MM.1S (cell line): ENCODE measurements at regions not wholly inside any gene's neighbourhood (a gene's known extent, or its start where the extent isn't known, plus 50 kb on each side); places are given as distances from the start of the nearest gene placed in this dataset.

Source experiments
- EZH2 ChIP-seq: fragments of 300-600 bp; sonication (generic); optimal IDR thresholded peaks from 2 replicates; pipeline ENCODE3; 2017; ENCODE audit warnings: low read depth, mild to moderate bottlenecking, antibody characterized with exemption, low read length, mixed read lengths
- EZH2phosphoT487 ChIP-seq: fragments of 300-600 bp; sonication (generic); IDR thresholded peaks from 2 replicates; pipeline ENCODE4 v1.6.1; 2018; ENCODE audit warnings: antibody characterized with exemption, low read length
- TF ChIP-seq, protein P1 (sequence below): fragments of 300-600 bp; sonication (generic); IDR thresholded peaks from 2 replicates; pipeline ENCODE4 v1.5.1; 2016; ENCODE audit warnings: antibody characterized with exemption, low read length, mixed read lengths

DNA sequence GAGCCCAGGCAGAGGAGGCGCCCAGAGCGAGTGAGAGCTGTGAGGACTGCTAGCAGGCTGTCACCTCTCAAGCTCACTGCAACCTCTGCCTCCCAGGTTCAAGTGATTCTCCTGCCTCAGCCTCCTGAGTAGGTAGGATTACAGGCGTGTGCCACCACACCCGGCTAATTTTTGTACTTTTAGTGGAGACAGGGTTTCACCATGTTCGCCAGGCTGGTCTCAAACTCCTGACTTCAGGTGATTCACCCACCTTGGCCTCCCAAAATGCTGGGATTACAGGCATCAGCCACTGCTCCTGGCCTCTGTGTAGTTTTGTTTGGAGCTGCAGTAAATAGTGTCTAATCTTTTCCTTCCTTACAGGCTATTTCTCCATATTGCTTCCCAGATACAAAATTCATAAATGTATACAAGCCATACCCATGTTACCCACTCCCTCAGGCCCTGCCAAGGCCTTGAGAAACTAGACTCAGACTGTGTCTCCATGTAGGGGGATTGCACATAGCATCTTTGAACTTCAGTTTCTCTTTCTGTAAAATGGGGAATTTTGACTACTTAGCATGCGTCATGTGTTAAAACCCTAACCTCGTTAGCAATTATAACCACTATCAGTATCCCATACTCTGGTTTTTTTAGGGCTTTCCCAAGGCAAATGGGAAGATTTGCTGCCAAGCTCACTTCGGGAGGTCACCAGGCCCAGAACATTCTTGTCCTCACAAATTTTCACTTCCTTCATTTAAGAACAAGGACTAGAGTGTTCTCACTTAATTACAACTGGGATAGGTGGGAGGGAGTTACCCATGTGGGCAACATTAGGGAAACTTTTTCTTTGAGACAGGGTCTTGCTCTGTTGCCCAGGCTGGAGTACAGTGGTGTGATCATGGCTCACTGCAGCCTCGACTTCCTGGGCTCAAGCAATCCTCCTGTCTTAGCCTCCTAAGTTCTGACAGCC, 67.3 kb upstream of the DDR1 start:
- TF ChIP-seq, protein P1, sequence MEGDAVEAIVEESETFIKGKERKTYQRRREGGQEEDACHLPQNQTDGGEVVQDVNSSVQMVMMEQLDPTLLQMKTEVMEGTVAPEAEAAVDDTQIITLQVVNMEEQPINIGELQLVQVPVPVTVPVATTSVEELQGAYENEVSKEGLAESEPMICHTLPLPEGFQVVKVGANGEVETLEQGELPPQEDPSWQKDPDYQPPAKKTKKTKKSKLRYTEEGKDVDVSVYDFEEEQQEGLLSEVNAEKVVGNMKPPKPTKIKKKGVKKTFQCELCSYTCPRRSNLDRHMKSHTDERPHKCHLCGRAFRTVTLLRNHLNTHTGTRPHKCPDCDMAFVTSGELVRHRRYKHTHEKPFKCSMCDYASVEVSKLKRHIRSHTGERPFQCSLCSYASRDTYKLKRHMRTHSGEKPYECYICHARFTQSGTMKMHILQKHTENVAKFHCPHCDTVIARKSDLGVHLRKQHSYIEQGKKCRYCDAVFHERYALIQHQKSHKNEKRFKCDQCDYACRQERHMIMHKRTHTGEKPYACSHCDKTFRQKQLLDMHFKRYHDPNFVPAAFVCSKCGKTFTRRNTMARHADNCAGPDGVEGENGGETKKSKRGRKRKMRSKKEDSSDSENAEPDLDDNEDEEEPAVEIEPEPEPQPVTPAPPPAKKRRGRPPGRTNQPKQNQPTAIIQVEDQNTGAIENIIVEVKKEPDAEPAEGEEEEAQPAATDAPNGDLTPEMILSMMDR = no peak
- TF ChIP-seq EZH2 = no peak
- TF ChIP-seq EZH2phosphoT487 = no peak
